ENCODE measurements at regions not wholly inside any gene's neighbourhood (a gene's known extent, or its start where the extent isn't known, plus 50 kb on each side); places are given as distances from the start of the nearest gene placed in this dataset.

DNA sequence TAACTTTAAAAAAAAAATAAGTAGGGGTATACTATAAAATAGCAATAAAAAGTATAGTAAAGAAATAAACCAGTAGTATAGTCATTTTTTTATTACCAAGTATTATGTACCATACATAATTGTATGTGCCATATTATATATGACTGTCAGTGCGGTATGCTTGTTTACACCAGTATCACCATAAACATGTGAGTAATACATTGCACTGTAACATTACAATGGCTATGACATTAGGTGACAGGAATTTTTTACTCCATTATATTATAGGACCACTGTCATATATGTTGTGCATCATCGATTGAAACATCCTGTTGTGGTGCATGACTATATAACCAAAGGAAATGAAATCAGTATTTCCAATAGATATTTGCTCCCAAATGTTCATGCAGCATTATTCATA lies 176.9 kb upstream of the ARHGAP24 start:
- Histone ChIP-seq H2BK12ac (ENCODE audit: insufficient read length, low read depth, low read length) (no peak overlapping the region), H3K4me2 (ENCODE audit: insufficient read depth, insufficient read length, low read length) (no peak overlapping the region), H3K9ac (ENCODE audit: extremely low read depth, insufficient read length, low read length) (no peak overlapping the region), H3K4ac (ENCODE audit: low read depth, low read length) (no peak overlapping the region), H4K8ac (replicated peaks; ENCODE audit: insufficient read length, low read depth, low read length) (no peak overlapping the region), H3K14ac (ENCODE audit: insufficient read depth, low read length) (no peak overlapping the region), H3T11ph (ENCODE audit: low read length) (no peak overlapping the region), H3K23me2 (ENCODE audit: insufficient read length, low read depth, low read length, poor library complexity, severe bottlenecking) (no peaks in the 10 kb centered on the region), H3K79me1 (ENCODE audit: insufficient read depth, low read depth, low read length, poor library complexity, severe bottlenecking) (no peaks in the 10 kb centered on the region), H4K20me1 (ENCODE audit: control insufficient read depth, insufficient read depth, insufficient read length) (no peaks in the 10 kb centered on the region), H3K18ac (ENCODE audit: insufficient read length, low read depth, low read length) (no peak overlapping the region), H3K56ac (ENCODE audit: insufficient read length, low read depth, low read length) (no peak overlapping the region), H2AK5ac (ENCODE audit: insufficient read length, low read length) (no peak overlapping the region), H2BK20ac (ENCODE audit: low read depth, low read length, poor library complexity, severe bottlenecking) (no peak overlapping the region), H3K4me1 (ENCODE audit: insufficient read depth, low read length) (no peaks in the 10 kb centered on the region), H3K27me3 (ENCODE audit: insufficient read depth, low read length) (no peaks in the 10 kb centered on the region), H4K5ac (ENCODE audit: insufficient read length, low read depth, low read length) (no peak overlapping the region), H3K9me3 (ENCODE audit: control insufficient read depth, low read depth, low read length) (no peaks in the 10 kb centered on the region), H3K79me2 (ENCODE audit: insufficient read depth, low read length) (no peaks in the 10 kb centered on the region), H4K91ac (ENCODE audit: insufficient read length, low read depth, low read length) (no peak overlapping the region), H2BK120ac (ENCODE audit: low read depth, low read length, poor library complexity, severe bottlenecking) (no peak overlapping the region), H2BK15ac (ENCODE audit: low read depth, low read length) (no peak overlapping the region), H3K27ac (ENCODE audit: insufficient read length, low read depth, low read length) (no peak overlapping the region), H2AFZ (ENCODE audit: low read length) (no peak overlapping the region), H2BK5ac (ENCODE audit: insufficient read length, low read length) (no peak overlapping the region), H3K23ac (ENCODE audit: insufficient read length, low read depth, low read length) (no peak overlapping the region)
- TF ChIP-seq, protein P1, sequence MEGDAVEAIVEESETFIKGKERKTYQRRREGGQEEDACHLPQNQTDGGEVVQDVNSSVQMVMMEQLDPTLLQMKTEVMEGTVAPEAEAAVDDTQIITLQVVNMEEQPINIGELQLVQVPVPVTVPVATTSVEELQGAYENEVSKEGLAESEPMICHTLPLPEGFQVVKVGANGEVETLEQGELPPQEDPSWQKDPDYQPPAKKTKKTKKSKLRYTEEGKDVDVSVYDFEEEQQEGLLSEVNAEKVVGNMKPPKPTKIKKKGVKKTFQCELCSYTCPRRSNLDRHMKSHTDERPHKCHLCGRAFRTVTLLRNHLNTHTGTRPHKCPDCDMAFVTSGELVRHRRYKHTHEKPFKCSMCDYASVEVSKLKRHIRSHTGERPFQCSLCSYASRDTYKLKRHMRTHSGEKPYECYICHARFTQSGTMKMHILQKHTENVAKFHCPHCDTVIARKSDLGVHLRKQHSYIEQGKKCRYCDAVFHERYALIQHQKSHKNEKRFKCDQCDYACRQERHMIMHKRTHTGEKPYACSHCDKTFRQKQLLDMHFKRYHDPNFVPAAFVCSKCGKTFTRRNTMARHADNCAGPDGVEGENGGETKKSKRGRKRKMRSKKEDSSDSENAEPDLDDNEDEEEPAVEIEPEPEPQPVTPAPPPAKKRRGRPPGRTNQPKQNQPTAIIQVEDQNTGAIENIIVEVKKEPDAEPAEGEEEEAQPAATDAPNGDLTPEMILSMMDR (conservative IDR thresholded peaks at IDR 0.05), result no peak
- Mint-ChIP-seq H3K36me3 (ENCODE audit: insufficient read depth in 1 of 3, low read depth in 3 of 3) (no peaks in the 10 kb centered on the region), H3K27me3 (ENCODE audit: low read depth) (no peaks in the 10 kb centered on the region; the same call in 1 of the 2 replicates), H3K9me3 (no peaks in the 10 kb centered on the region), H3K4me3 (no peak overlapping the region), H3K4me1 (peaks cover 15% of the 10 kb centered on the region in 2 experiments), H3K27ac (no peak overlapping the region)
- no CpG with 5 or more reads among the region's 2 CpGs for WGBS (ENCODE audit: extremely low coverage, insufficient read length, low lambda C conversion rate)
- DNase-seq, result no peak

Measured in H9 (cell line).